H1 (cell line): ENCODE measurements at regions not wholly inside any gene's neighbourhood (a gene's known extent, or its start where the extent isn't known, plus 50 kb on each side); places are given as distances from the start of the nearest gene placed in this dataset.

Experiments
- CTCF ChIA-PET: fragments of 300-600 bp; sonication (Branson Sonifier 250); formaldehyde crosslinking; loops from one replicate; lab custom pipeline; 2021; ENCODE audit not compliant: partially characterized antibody; lab: Charles Lee
- POLR2A ChIA-PET: fragments of 300-600 bp; sonication (Branson Sonifier 250); formaldehyde crosslinking; loops from one replicate; lab custom pipeline; 2021; ENCODE audit warnings: inconsistent platforms; ENCODE audit not compliant: partially characterized antibody; lab: Charles Lee
- DNase-seq, 2 experiments: peaks; one replicate each; pipeline versions ENCODE4 v3.0.0 to v3.0.0-alpha.2; 2010 to 2022; ENCODE audit warnings: low spot score in 2 of 2, low read depth in 1 of 2, mixed read lengths in 1 of 2
- FAIRE-seq: peaks from 2 replicates; lab custom pipeline; 2011; peaks lifted over from hg19 to GRCh38; lab: Jason Lieb, UNC
- H2AFZ ChIP-seq: 2 replicates; pipeline ENCODE4 v1.8.1; 2012; ENCODE audit warnings: low read length, inconsistent platforms
- H2AK5ac ChIP-seq: 2 replicates; pipeline ENCODE4 v1.6.1; 2013; ENCODE audit warnings: low read depth, low read length
- H2BK120ac ChIP-seq: replicated peaks from 2 replicates; pipeline ENCODE3; 2013; ENCODE audit warnings: low read depth, low read length, inconsistent platforms
- H2BK12ac ChIP-seq: 2 replicates; pipeline ENCODE4 v1.6.1; 2013; ENCODE audit warnings: low read depth, low read length
- H2BK15ac ChIP-seq: 2 replicates; pipeline ENCODE4 v1.6.1; 2013; ENCODE audit warnings: low read length
- H2BK20ac ChIP-seq: 2 replicates; pipeline ENCODE4 v1.6.1; 2013; ENCODE audit warnings: low read length
- H2BK5ac ChIP-seq: 2 replicates; pipeline ENCODE4 v1.6.1; 2013; ENCODE audit warnings: low read depth, low read length
- H3K14ac ChIP-seq: 2 replicates; pipeline ENCODE4 v1.6.1; 2013; ENCODE audit warnings: inconsistent platforms; ENCODE audit not compliant: insufficient read length
- H3K18ac ChIP-seq: 2 replicates; pipeline ENCODE4 v1.6.1; 2013; ENCODE audit warnings: low read length; ENCODE audit errors: extremely low read depth
- H3K23ac ChIP-seq: 2 replicates; pipeline ENCODE4 v1.6.1; 2013; ENCODE audit warnings: inconsistent platforms; ENCODE audit not compliant: insufficient read length
- H3K23me2 ChIP-seq: 2 replicates; pipeline ENCODE4 v1.6.1; 2013; ENCODE audit warnings: low read depth, low read length
- H3K27ac ChIP-seq: 2 replicates; pipeline ENCODE4 v1.6.1; 2011; ENCODE audit warnings: low read depth, low read length, inconsistent platforms
- H3K27me3 ChIP-seq, 4 experiments: replicated peaks in 1 of 4; 1 replicate in 1 of 4; 2 replicates in 3 of 4; pipeline versions ENCODE4 v1.6.1 to v1.8.1; 2011 to 2013; ENCODE audit warnings: low read length in 3 of 4, mild to moderate bottlenecking in 3 of 4, inconsistent platforms in 2 of 4, mixed read lengths in 2 of 4, moderate library complexity in 1 of 4; ENCODE audit not compliant: control insufficient read depth in 3 of 4, insufficient read depth in 3 of 4; ENCODE audit errors: extremely low read depth in 1 of 4
- H3K36me3 ChIP-seq, 4 experiments: 2 replicates each; pipeline versions ENCODE4 v1.6.1 to v1.8.1; 2011 to 2013; ENCODE audit warnings: mild to moderate bottlenecking in 4 of 4, low read length in 3 of 4, moderate library complexity in 2 of 4, control low read depth in 1 of 4, inconsistent platforms in 1 of 4; ENCODE audit not compliant: insufficient read depth in 4 of 4, control insufficient read depth in 2 of 4
- H3K4ac ChIP-seq: replicated peaks from 2 replicates; pipeline ENCODE3; 2013; ENCODE audit warnings: low read length, low read depth, mixed read lengths, inconsistent platforms; ENCODE audit not compliant: insufficient read length
- H3K4me1 ChIP-seq, 4 experiments: replicated peaks in 1 of 4; 1 replicate in 1 of 4; 2 replicates in 3 of 4; pipeline versions ENCODE4 v1.6.1 to v1.8.1; 2011 to 2013; ENCODE audit warnings: low read length in 3 of 4, inconsistent platforms in 2 of 4, mixed read lengths in 1 of 4; ENCODE audit not compliant: insufficient read depth in 4 of 4, control insufficient read depth in 3 of 4
- H3K4me2 ChIP-seq, 2 experiments: 2 replicates each; pipeline versions ENCODE4 v1.6.1 to v1.8.1; 2011 to 2013; ENCODE audit warnings: low read depth in 2 of 2, low read length in 2 of 2, control low read depth in 1 of 2, inconsistent platforms in 1 of 2, mild to moderate bottlenecking in 1 of 2; ENCODE audit not compliant: insufficient read depth in 1 of 2
- H3K4me3 ChIP-seq, 4 experiments: fragments of 200-600, 300-600 bp in 1 of 4; sonication (generic), shearing (Covaris generic), sonication (Bioruptor Twin) in 1 of 4; 2 replicates each; pipeline versions ENCODE4 v1.5.1 to v1.8.1; 2011 to 2016; ENCODE audit warnings: low read length in 4 of 4, low read depth in 3 of 4, control low read depth in 2 of 4, inconsistent platforms in 2 of 4, mild to moderate bottlenecking in 2 of 4, mixed read lengths in 1 of 4, moderate library complexity in 1 of 4; ENCODE audit not compliant: insufficient read depth in 2 of 4; ENCODE audit errors: extremely low read depth in 1 of 4
- H3K56ac ChIP-seq: replicated peaks from 2 replicates; pipeline ENCODE3; 2013; ENCODE audit warnings: low read depth, mild to moderate bottlenecking, mixed read lengths, low read length, inconsistent platforms; ENCODE audit not compliant: insufficient read length
- H3K79me1 ChIP-seq: 2 replicates; pipeline ENCODE4 v1.6.1; 2013; ENCODE audit warnings: low read depth, low read length, control low read depth
- H3K79me2 ChIP-seq, 2 experiments: 2 replicates each; pipeline versions ENCODE4 v1.6.1 to v1.8.1; 2012 to 2013; ENCODE audit warnings: low read length in 2 of 2, mild to moderate bottlenecking in 2 of 2, inconsistent platforms in 1 of 2; ENCODE audit not compliant: insufficient read depth in 2 of 2, control insufficient read depth in 1 of 2
- H3K9ac ChIP-seq, 4 experiments: replicated peaks in 1 of 4; 1 replicate in 1 of 4; 2 replicates in 3 of 4; pipeline versions ENCODE4 v1.6.1 to v1.8.1; 2011 to 2013; ENCODE audit warnings: low read depth in 3 of 4, low read length in 3 of 4, control low read depth in 2 of 4, mild to moderate bottlenecking in 2 of 4, moderate library complexity in 2 of 4, inconsistent platforms in 1 of 4; ENCODE audit errors: extremely low read depth in 1 of 4
- H3K9me3 ChIP-seq, 2 experiments: 2 replicates each; pipeline versions ENCODE4 v1.6.1 to v1.8.1; 2012 to 2013; ENCODE audit warnings: mild to moderate bottlenecking in 2 of 2, moderate library complexity in 2 of 2, control low read depth in 1 of 2, inconsistent platforms in 1 of 2, low read depth in 1 of 2, low read length in 1 of 2, mixed read lengths in 1 of 2; ENCODE audit not compliant: insufficient read depth in 2 of 2
- H4K20me1 ChIP-seq, 2 experiments: replicated peaks in 1 of 2; 2 replicates each; pipeline versions ENCODE3 to v1.8.1; 2011 to 2013; ENCODE audit warnings: inconsistent platforms in 2 of 2, low read length in 2 of 2, mild to moderate bottlenecking in 1 of 2; ENCODE audit not compliant: insufficient read depth in 2 of 2, control insufficient read depth in 1 of 2
- H4K5ac ChIP-seq: 2 replicates; pipeline ENCODE4 v1.6.1; 2013; ENCODE audit warnings: low read length, low read depth, mixed read lengths, inconsistent platforms; ENCODE audit not compliant: insufficient read length
- H4K8ac ChIP-seq: 2 replicates; pipeline ENCODE4 v1.8.0; 2013; ENCODE audit warnings: mild to moderate bottlenecking, moderate library complexity, low read length, inconsistent platforms; ENCODE audit not compliant: insufficient read depth; ENCODE audit errors: extremely low read depth
- H4K91ac ChIP-seq: replicated peaks from 2 replicates; pipeline ENCODE3; 2013; ENCODE audit warnings: low read length, mixed read lengths, inconsistent platforms; ENCODE audit not compliant: insufficient read length
- ASH2L ChIP-seq: fragments of 200-600, 300-600 bp; sonication (generic); IDR thresholded peaks from one replicate; pipeline ENCODE4 v1.7.1; 2017; ENCODE audit warnings: low read length
- ATF2 ChIP-seq: IDR thresholded peaks from 2 replicates; pipeline ENCODE4 v1.6.1; 2012; ENCODE audit warnings: low read length, inconsistent platforms
- CTBP2 ChIP-seq: IDR thresholded peaks from 2 replicates; pipeline ENCODE4 v1.7.0; 2011; ENCODE audit warnings: borderline replicate concordance, mild to moderate bottlenecking, moderate library complexity, mixed read lengths, low read length; ENCODE audit not compliant: insufficient read depth, insufficient read length
- GABPA ChIP-seq: IDR thresholded peaks from 2 replicates; pipeline ENCODE4 v1.6.1; 2011; ENCODE audit warnings: mild to moderate bottlenecking, low read length, moderate library complexity, borderline replicate concordance; ENCODE audit not compliant: insufficient read depth
- JUN ChIP-seq: IDR thresholded peaks from 2 replicates; pipeline ENCODE4 v1.6.1; 2011; ENCODE audit warnings: low read depth, mild to moderate bottlenecking, improper control_type of control experiment, low read length
- KDM5A ChIP-seq: fragments of 200-600 bp; IDR thresholded peaks from 2 replicates; pipeline ENCODE4 v1.7.1; 2012; ENCODE audit warnings: mild to moderate bottlenecking, low read length, inconsistent platforms, mixed read lengths
- POLR2A ChIP-seq, 2 experiments: IDR thresholded peaks; 1 replicate in 1 of 2; 2 replicates in 1 of 2; pipeline ENCODE4 v1.6.1; 2011; ENCODE audit warnings: low read depth in 2 of 2, low read length in 2 of 2, mild to moderate bottlenecking in 2 of 2; ENCODE audit errors: control extremely low read depth in 1 of 2
- RBBP5 ChIP-seq: IDR thresholded peaks from 2 replicates; pipeline ENCODE4 v1.7.1; 2012; ENCODE audit warnings: low read depth, mild to moderate bottlenecking, inconsistent platforms, low read length, moderate library complexity, borderline replicate concordance
- TAF7 ChIP-seq: optimal IDR thresholded peaks from 2 replicates; pipeline ENCODE3; 2011; ENCODE audit warnings: low read depth, mild to moderate bottlenecking, inconsistent platforms, low read length, moderate library complexity, borderline replicate concordance
- YY1 ChIP-seq: IDR thresholded peaks from 2 replicates; pipeline ENCODE4 v1.6.1; 2011; ENCODE audit warnings: low read depth, mild to moderate bottlenecking, low read length
- WGBS, 2 experiments: shearing (Covaris generic) in 1 of 2; methylation state at CpG; one replicate each; pipeline versions ENCODE4 v1.1.6 to v1.1.7; 2013 to 2015; ENCODE audit warnings: low lambda C conversion rate in 2 of 2, mixed read lengths in 2 of 2, inconsistent platforms in 1 of 2, low coverage in 1 of 2, missing lambda C conversion rate in 1 of 2; ENCODE audit not compliant: insufficient replicate concordance in 2 of 2, insufficient coverage in 1 of 2, insufficient read length in 1 of 2; ENCODE audit errors: extremely low coverage in 1 of 2, missing lambda C conversion rate in 1 of 2; 5-methylcytosine and 5-hydroxymethylcytosine counted together
- TF ChIP-seq, protein P1 (sequence below): IDR thresholded peaks from 2 replicates; pipeline ENCODE4 v1.6.1; 2011; ENCODE audit warnings: low read depth, mild to moderate bottlenecking, low read length; ENCODE audit not compliant: insufficient read depth

GRCh38 chr18:42184685-42185477, 229.8 kb downstream of the PIK3C3 start:
- WGBS, 2 experiments: 89% methylated on average over 14 of the region's 15 CpGs; no CpG with 5 or more reads in 1 of the 2 experiments
- no peak overlapping the region for H4K8ac ChIP-seq
- no peak overlapping the region for H4K5ac ChIP-seq
- FAIRE-seq (no peak), DNase-seq (no peak)
- CTCF ChIA-PET: interaction anchor here (1.1 kb wide), 1 partner anchor 59 kb away, joined by 4 read pairs; no protein-coding TSS in a partner anchor
- peaks cover 5 to 7% of the 10 kb centered on the region in 2 experiments; a peak in 3 of 4 replicates for H3K9me3 ChIP-seq
- no peak overlapping the region for H3K18ac ChIP-seq
- H3K79me1 ChIP-seq: no peaks in the 10 kb centered on the region
- H3K4me3 ChIP-seq: no peak overlapping the region
- H4K91ac ChIP-seq: no peak overlapping the region
- no peak overlapping the region for H2BK5ac ChIP-seq
- no peaks in the 10 kb centered on the region for H4K20me1 ChIP-seq
- no peak overlapping the region for H3K14ac ChIP-seq
- H3K79me2 ChIP-seq: no peaks in the 10 kb centered on the region
- no peak overlapping the region for H2BK12ac ChIP-seq
- no peak overlapping the region for H3K9ac ChIP-seq
- POLR2A ChIA-PET: no interaction called here
- H3K56ac ChIP-seq: no peak overlapping the region
- no peaks in the 10 kb centered on the region for H3K36me3 ChIP-seq
- no peak overlapping the region for H3K4ac ChIP-seq
- H2AK5ac ChIP-seq: no peak overlapping the region
- no peaks in the 10 kb centered on the region for H3K23me2 ChIP-seq
- H3K4me2 ChIP-seq: no peak overlapping the region
- no peaks in the 10 kb centered on the region for H3K4me1 ChIP-seq
- H3K27ac ChIP-seq: no peak overlapping the region
- no peak overlapping the region for H2AFZ ChIP-seq
- no peak overlapping the region for H2BK15ac ChIP-seq
- H2BK20ac ChIP-seq: no peak overlapping the region
- H2BK120ac ChIP-seq: no peak overlapping the region
- H3K23ac ChIP-seq: no peak overlapping the region
- H3K27me3 ChIP-seq: no peaks in the 10 kb centered on the region
- TF ChIP-seq GABPA (no peak), POLR2A (IDR thresholded peaks at IDR 0.05; ENCODE audit: control extremely low read depth in 1 of 2, low read depth in 2 of 2, low read length in 2 of 2) (no peak), TAF7 (no peak), CTBP2 (no peak), ATF2 (no peak), YY1 (no peak), KDM5A (no peak), RBBP5 (no peak), ASH2L (no peak), JUN (no peak)
- TF ChIP-seq, protein P1, sequence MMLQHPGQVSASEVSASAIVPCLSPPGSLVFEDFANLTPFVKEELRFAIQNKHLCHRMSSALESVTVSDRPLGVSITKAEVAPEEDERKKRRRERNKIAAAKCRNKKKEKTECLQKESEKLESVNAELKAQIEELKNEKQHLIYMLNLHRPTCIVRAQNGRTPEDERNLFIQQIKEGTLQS: no peak
